Naive thymus-derived CD4-positive, alpha-beta T cell (primary cell): ENCODE measurements at regions not wholly inside any gene's neighbourhood (a gene's known extent, or its start where the extent isn't known, plus 50 kb on each side); places are given as distances from the start of the nearest gene placed in this dataset.

Experiments
- ATAC-seq: fragments of 150-1000 bp; cut with Tn5 transposase; 2 replicates; pipeline ENCODE4 v1.10.0; 2021; ENCODE audit warnings: mild to moderate bottlenecking, moderate library complexity
- CTCF ChIA-PET: fragments of 350-600 bp; sonication (Branson Sonifier 250); formaldehyde crosslinking; loops from one replicate; lab custom pipeline; 2021; ENCODE audit warnings: antibody characterized with exemption; lab: Charles Lee
- POLR2A ChIA-PET: fragments of 350-600 bp; sonication (Branson Sonifier 250); formaldehyde crosslinking; loops from one replicate; lab custom pipeline; 2021; ENCODE audit warnings: antibody characterized with exemption, inconsistent platforms; lab: Charles Lee
- DNase-seq, 9 donors: peaks; one replicate each; pipeline versions ENCODE4 v3.0.0 to v3.0.0-alpha.2; 2020 to 2022; ENCODE audit warnings: mixed read lengths in 1 of 9
- H3K27ac ChIP-seq: one replicate; pipeline ENCODE4 v1.7.0; 2013; ENCODE audit warnings: mild to moderate bottlenecking, low read depth, low read length, moderate library complexity
- H3K27me3 ChIP-seq, 2 donors: one replicate each; pipeline ENCODE4 v1.7.0; 2013; ENCODE audit warnings: low read length in 2 of 2, mild to moderate bottlenecking in 2 of 2, moderate library complexity in 2 of 2; ENCODE audit not compliant: control insufficient read depth in 2 of 2, insufficient read depth in 2 of 2
- H3K36me3 ChIP-seq, 3 experiments: 1 replicate in 2 of 3; 2 replicates in 1 of 3; pipeline ENCODE4 v1.7.0; 2013; ENCODE audit warnings: low read length in 3 of 3, mild to moderate bottlenecking in 3 of 3, moderate library complexity in 1 of 3; ENCODE audit not compliant: insufficient read depth in 3 of 3, control insufficient read depth in 2 of 3
- H3K4me1 ChIP-seq, 2 donors: one replicate each; pipeline ENCODE4 v1.7.0; 2013; ENCODE audit warnings: low read length in 2 of 2, mild to moderate bottlenecking in 2 of 2, moderate library complexity in 1 of 2; ENCODE audit not compliant: control insufficient read depth in 2 of 2, insufficient read depth in 2 of 2
- H3K4me3 ChIP-seq: 2 replicates; pipeline ENCODE4 v1.7.0; 2013; ENCODE audit warnings: mild to moderate bottlenecking, low read length
- H3K9me3 ChIP-seq, 3 experiments: 1 replicate in 2 of 3; 2 replicates in 1 of 3; pipeline ENCODE4 v1.7.0; 2013; ENCODE audit warnings: low read length in 3 of 3; ENCODE audit not compliant: control insufficient read depth in 2 of 3
- H3K27ac Mint-ChIP-seq, 9 donors: one replicate each; pipeline ENCODE4 v1.8.0; 2020 to 2022; ENCODE audit warnings: mixed read lengths in 9 of 9, mild to moderate bottlenecking in 8 of 9, moderate library complexity in 5 of 9, inconsistent platforms in 2 of 9
- H3K27me3 Mint-ChIP-seq, 5 donors: one replicate each; pipeline ENCODE4 v1.8.0; 2021 to 2022; ENCODE audit warnings: mixed read lengths in 5 of 5, mild to moderate bottlenecking in 1 of 5
- H3K36me3 Mint-ChIP-seq, 5 donors: one replicate each; pipeline ENCODE4 v1.8.0; 2020 to 2022; ENCODE audit warnings: mixed read lengths in 5 of 5, mild to moderate bottlenecking in 3 of 5, inconsistent platforms in 1 of 5
- H3K4me1 Mint-ChIP-seq, 7 donors: one replicate each; pipeline ENCODE4 v1.8.0; 2020 to 2022; ENCODE audit warnings: mixed read lengths in 7 of 7, mild to moderate bottlenecking in 3 of 7, inconsistent platforms in 1 of 7
- H3K4me3 Mint-ChIP-seq, 10 donors: one replicate each; pipeline ENCODE4 v1.8.0; 2020 to 2022; ENCODE audit warnings: mild to moderate bottlenecking in 10 of 10, mixed read lengths in 10 of 10, moderate library complexity in 6 of 10, inconsistent platforms in 2 of 10
- H3K9me3 Mint-ChIP-seq, 11 donors: one replicate each; pipeline ENCODE4 v1.8.0; 2020 to 2022; ENCODE audit warnings: mixed read lengths in 11 of 11, mild to moderate bottlenecking in 4 of 11, inconsistent platforms in 1 of 11, moderate library complexity in 1 of 11
- intact Hi-C, 2 donors: fragments of 100-400 bp; cut with micrococcal nuclease; formaldehyde crosslinking; loops; one replicate each; pipeline ENCODE4 v1.15.1; 2023

DNA sequence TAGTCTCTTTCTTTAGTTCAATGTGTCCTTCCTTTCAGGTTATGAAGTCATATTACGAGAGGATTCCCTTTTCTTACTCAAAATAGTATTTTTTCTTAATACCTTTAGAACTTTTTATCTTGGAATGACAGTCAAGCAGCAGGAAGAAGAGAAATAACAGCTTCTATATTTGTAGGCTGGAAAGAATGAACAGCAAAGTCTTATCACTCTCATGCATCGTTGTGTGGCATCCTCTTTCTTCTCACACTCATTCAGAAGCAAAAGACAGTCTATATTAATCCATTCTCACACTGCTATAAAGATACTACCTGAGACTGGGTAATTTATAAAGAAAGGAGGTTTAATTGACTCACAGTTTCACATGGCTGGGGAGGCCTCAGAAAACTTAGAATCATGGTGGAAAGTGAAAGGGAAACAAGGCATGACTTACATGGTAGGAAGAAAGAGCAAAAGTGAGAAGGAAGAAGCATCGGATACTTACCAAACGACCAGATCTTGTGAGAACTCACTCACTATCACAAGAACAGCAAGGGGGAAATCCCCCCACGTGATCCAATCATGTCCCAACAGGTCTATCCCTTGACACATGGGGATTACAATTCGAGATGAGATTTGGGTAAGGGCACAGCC lies 1646.1 kb upstream of the CDH6 start:
- CTCF ChIA-PET, result no interaction called here
- no peaks in the 10 kb centered on the region for H3K27me3 Mint-ChIP-seq
- intact Hi-C loops, result no loop called here
- Histone ChIP-seq H3K27ac (no peak overlapping the region), H3K9me3 (peaks cover 0 to 4% (median 0%) of the 10 kb centered on the region in 3 experiments), H3K4me1 (no peaks in the 10 kb centered on the region), H3K4me3 (no peak overlapping the region), H3K36me3 (no peaks in the 10 kb centered on the region), H3K27me3 (no peaks in the 10 kb centered on the region)
- H3K4me3 Mint-ChIP-seq, result no peak overlapping the region
- H3K4me1 Mint-ChIP-seq, result peaks cover 0 to 1% (median 0%) of the 10 kb centered on the region in 7 donors
- H3K36me3 Mint-ChIP-seq, result no peaks in the 10 kb centered on the region
- no peak overlapping the region for H3K27ac Mint-ChIP-seq
- peaks cover 0 to 32% (median 12%) of the 10 kb centered on the region in 11 donors for H3K9me3 Mint-ChIP-seq
- ATAC-seq, result no peak
- POLR2A ChIA-PET, result no interaction called here
- DNase-seq, result no peak

- no peak overlapping the region for H3K27ac ChIP-seq
- ATAC-seq (no peak), DNase-seq (no peak)
- CTCF ChIA-PET, result no interaction called here
- H3K4me3 Mint-ChIP-seq, result no peak overlapping the region
- no peak overlapping the region for H3K4me3 ChIP-seq
- H3K4me1 ChIP-seq, result no peaks in the 10 kb centered on the region
- H3K36me3 ChIP-seq, result no peaks in the 10 kb centered on the region
- no peaks in the 10 kb centered on the region for H3K27me3 Mint-ChIP-seq
- POLR2A ChIA-PET, result interaction anchor here (0.6 kb wide), 1 partner anchor 783 kb away, joined by 3 read pairs; no protein-coding TSS in a partner anchor
- H3K36me3 Mint-ChIP-seq, result no peaks in the 10 kb centered on the region
- H3K9me3 Mint-ChIP-seq, result peaks cover 3 to 43% (median 20%) of the 10 kb centered on the region in 11 donors
- intact Hi-C loops, result no loop called here
- no peaks in the 10 kb centered on the region for H3K27me3 ChIP-seq
- H3K9me3 ChIP-seq, result peaks cover 0 to 4% (median 0%) of the 10 kb centered on the region in 3 experiments
- H3K27ac Mint-ChIP-seq, result no peak overlapping the region
- H3K4me1 Mint-ChIP-seq, result peaks cover 0 to 1% (median 0%) of the 10 kb centered on the region in 7 donors
These were observed 1650.0 kb upstream of the CDH6 start for GRCh38 chr5:29543501-29543900.

DNA sequence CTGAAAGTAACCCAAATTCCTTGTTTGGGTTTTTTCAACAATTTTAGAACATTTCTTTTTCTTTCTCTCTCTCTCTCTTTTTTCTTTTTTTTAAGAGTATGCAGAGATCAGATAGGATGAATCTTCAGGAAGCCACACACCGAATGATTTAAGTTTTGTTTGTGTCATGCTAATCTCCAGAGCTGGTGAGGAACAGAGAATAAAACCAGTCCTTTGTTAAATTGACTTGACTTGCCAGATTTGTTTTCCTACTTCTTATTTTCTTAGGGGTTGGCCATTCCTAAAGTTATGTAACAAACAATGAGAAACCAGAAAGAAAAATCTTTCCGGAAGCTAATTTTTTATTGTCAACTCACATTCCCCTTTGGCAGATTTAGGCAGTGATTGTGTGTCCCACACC lies 1669.3 kb upstream of the CDH6 start:
- H3K27ac ChIP-seq, result no peak overlapping the region
- H3K4me3 ChIP-seq, result no peak overlapping the region
- H3K9me3 ChIP-seq, result no peaks in the 10 kb centered on the region
- H3K9me3 Mint-ChIP-seq, result peaks cover 1 to 21% (median 5%) of the 10 kb centered on the region in 11 donors
- ChIA-PET POLR2A (no interaction called here), CTCF (no interaction called here)
- no peaks in the 10 kb centered on the region for H3K4me1 ChIP-seq
- no peak for ATAC-seq
- intact Hi-C loops, result no loop called here
- H3K36me3 ChIP-seq, result no peaks in the 10 kb centered on the region
- H3K27me3 Mint-ChIP-seq, result no peaks in the 10 kb centered on the region
- no peak overlapping the region for H3K4me3 Mint-ChIP-seq
- no peak overlapping the region for H3K27ac Mint-ChIP-seq
- no peaks in the 10 kb centered on the region for H3K36me3 Mint-ChIP-seq
- no peaks in the 10 kb centered on the region for H3K4me1 Mint-ChIP-seq
- no peak for DNase-seq
- H3K27me3 ChIP-seq, result no peaks in the 10 kb centered on the region

GRCh38 chr5:29518176-29518575 lies 1675.3 kb upstream of the CDH6 start:
- H3K27me3 Mint-ChIP-seq, result no peaks in the 10 kb centered on the region
- Histone ChIP-seq H3K9me3 (no peaks in the 10 kb centered on the region), H3K4me1 (no peaks in the 10 kb centered on the region), H3K36me3 (no peaks in the 10 kb centered on the region), H3K4me3 (no peak overlapping the region), H3K27ac (no peak overlapping the region), H3K27me3 (no peaks in the 10 kb centered on the region)
- ChIA-PET POLR2A (no interaction called here), CTCF (no interaction called here)
- intact Hi-C loops, result no loop called here
- no peak overlapping the region for H3K27ac Mint-ChIP-seq
- DNase-seq, result no peak
- no peaks in the 10 kb centered on the region for H3K36me3 Mint-ChIP-seq
- H3K4me3 Mint-ChIP-seq, result no peak overlapping the region
- H3K4me1 Mint-ChIP-seq, result no peaks in the 10 kb centered on the region
- ATAC-seq, result no peak
- H3K9me3 Mint-ChIP-seq, result peaks cover 0 to 8% (median 0%) of the 10 kb centered on the region in 11 donors

DNA sequence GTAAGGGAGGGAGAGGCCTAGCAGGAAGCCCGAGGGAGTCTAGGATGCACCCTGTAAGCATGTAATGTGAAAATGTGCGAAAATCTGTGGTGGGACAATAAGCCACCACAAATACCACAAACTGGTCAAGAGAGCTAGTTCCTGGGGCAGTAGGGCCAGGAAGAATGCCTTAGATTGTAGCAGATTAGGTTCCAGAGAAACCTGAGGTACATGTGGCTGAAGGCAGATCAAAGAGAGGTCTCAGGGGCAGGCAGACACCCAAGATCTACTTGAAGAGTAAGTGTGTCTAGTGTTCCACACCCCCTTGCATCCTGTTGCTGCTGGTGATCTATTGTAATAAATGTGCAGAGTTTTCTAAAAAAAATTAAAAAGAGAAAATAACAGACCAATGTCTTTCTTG lies 1677.3 kb upstream of the CDH6 start:
- ATAC-seq, result no peak
- CTCF ChIA-PET, result no interaction called here

DNA sequence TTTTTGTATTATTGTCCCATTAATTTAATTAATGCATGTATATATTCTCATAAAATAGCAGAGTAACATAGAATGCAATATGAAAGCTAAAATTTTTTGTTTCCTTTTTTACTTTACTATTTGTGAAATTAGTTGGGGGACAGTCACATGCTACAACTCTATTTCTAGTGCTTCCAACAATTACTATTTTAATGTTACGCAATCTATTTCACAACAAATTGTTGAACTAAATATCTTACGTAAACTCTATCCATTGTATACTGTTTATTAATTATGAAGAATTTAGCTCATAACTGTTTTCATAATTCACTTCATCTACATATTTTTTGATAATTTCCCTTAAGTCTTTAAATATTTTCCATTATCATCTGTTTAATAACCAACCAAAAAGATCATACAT lies 1685.4 kb upstream of the CDH6 start:
- Histone ChIP-seq H3K4me1 (no peaks in the 10 kb centered on the region), H3K9me3 (no peaks in the 10 kb centered on the region), H3K27ac (no peak overlapping the region), H3K4me3 (no peak overlapping the region), H3K36me3 (no peaks in the 10 kb centered on the region), H3K27me3 (no peaks in the 10 kb centered on the region)
- Mint-ChIP-seq H3K4me3 (no peak overlapping the region), H3K4me1 (no peaks in the 10 kb centered on the region), H3K9me3 (peaks cover 1 to 27% (median 10%) of the 10 kb centered on the region in 11 donors), H3K36me3 (no peaks in the 10 kb centered on the region), H3K27ac (no peak overlapping the region), H3K27me3 (no peaks in the 10 kb centered on the region)
- ChIA-PET POLR2A (no interaction called here), CTCF (no interaction called here)
- no peak for DNase-seq
- intact Hi-C loops, result no loop called here
- no peak for ATAC-seq

More for the DNA sequence above, 1677.3 kb upstream of the CDH6 start:
- H3K4me3 ChIP-seq, result no peak overlapping the region
- H3K4me1 ChIP-seq, result no peaks in the 10 kb centered on the region
- H3K9me3 ChIP-seq, result no peaks in the 10 kb centered on the region
- POLR2A ChIA-PET, result no interaction called here
- DNase-seq, result no peak
- H3K9me3 Mint-ChIP-seq, result peaks cover 0 to 8% (median 3%) of the 10 kb centered on the region in 11 donors
- no peak overlapping the region for H3K27ac ChIP-seq
- no peaks in the 10 kb centered on the region for H3K36me3 ChIP-seq
- H3K27ac Mint-ChIP-seq, result no peak overlapping the region
- no peak overlapping the region for H3K4me3 Mint-ChIP-seq
- H3K4me1 Mint-ChIP-seq, result no peaks in the 10 kb centered on the region
- H3K36me3 Mint-ChIP-seq, result no peaks in the 10 kb centered on the region
- H3K27me3 ChIP-seq, result no peaks in the 10 kb centered on the region
- no peaks in the 10 kb centered on the region for H3K27me3 Mint-ChIP-seq
- intact Hi-C loops, result no loop called here

GRCh38 chr5:29504411-29504810 lies 1689.1 kb upstream of the CDH6 start:
- no peak overlapping the region for H3K27ac ChIP-seq
- H3K4me3 ChIP-seq, result no peak overlapping the region
- ATAC-seq, result no peak
- H3K9me3 ChIP-seq, result no peaks in the 10 kb centered on the region
- Mint-ChIP-seq H3K27me3 (peaks cover 0 to 3% (median 0%) of the 10 kb centered on the region in 5 donors), H3K27ac (no peak overlapping the region), H3K36me3 (peaks cover 0 to 3% (median 0%) of the 10 kb centered on the region in 5 donors), H3K4me3 (no peak overlapping the region), H3K9me3 (peaks cover under 1 to 17% (median 9%) of the 10 kb centered on the region in 11 donors), H3K4me1 (no peaks in the 10 kb centered on the region)
- CTCF ChIA-PET, result no interaction called here
- intact Hi-C loops, result no loop called here
- H3K4me1 ChIP-seq, result no peaks in the 10 kb centered on the region
- no peaks in the 10 kb centered on the region for H3K27me3 ChIP-seq
- POLR2A ChIA-PET, result no interaction called here
- DNase-seq, result no peak
- no peaks in the 10 kb centered on the region for H3K36me3 ChIP-seq
